ENCODE measurements at regions not wholly inside any gene's neighbourhood (a gene's known extent, or its start where the extent isn't known, plus 50 kb on each side); places are given as distances from the start of the nearest gene placed in this dataset.
"Not testable (repeated sequence)": the region's sequence is repeated elsewhere in the genome, so short reads cannot be mapped to it uniquely, and the experiment has no call there.

DNA sequence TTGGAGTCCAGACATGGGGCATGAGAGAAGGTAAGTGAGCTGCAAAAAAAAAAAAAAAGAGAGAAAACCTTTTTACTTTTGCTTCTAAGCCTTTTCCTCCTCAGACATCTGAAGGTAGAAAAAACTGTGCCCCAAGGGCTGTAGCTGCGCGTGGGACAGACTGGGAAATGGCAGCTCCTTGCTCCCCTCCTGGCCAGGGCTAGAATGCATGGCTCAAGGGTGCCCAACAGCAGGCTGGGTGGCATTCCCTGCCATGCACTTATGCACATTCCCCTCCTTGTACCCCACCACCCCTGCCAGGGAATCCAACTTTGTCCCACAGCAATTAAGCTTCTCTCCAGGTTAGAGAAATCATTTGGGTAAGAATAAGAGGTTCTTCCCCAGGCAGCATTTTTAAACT lies 421.2 kb downstream of the TRAM1L1 start:
- Histone ChIP-seq H3K36me3 (ENCODE audit: control insufficient read depth, insufficient read depth, low read length) (no peaks in the 10 kb centered on the region), H3K9me3 (ENCODE audit: control insufficient read depth, insufficient read depth, low read length) (no peaks in the 10 kb centered on the region)

DNA sequence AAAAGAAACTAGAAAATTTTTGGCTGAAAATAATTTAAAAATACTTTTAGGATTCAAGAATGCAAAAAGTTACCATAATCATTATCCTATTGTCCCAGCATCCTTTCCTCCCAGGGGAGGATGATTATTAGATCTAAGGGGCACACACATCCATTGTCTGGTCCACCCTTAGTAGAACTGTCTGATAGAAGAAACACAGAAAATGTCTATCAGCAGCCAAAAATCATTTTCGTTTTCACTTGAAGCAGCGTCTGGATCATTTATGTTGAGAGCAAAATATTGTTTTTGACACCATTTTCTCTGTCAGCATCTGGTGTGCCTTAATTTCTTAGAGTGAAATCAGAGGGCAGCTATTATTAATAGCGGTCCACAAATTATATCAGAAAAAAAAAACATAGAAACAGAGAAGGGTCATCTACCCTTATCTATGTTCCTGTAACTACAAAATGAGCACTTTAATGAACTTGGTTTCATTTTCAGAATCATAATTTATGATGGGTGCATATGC lies 446.3 kb downstream of the TRAM1L1 start:
- Histone ChIP-seq H3K4me1 (ENCODE audit: control insufficient read depth, insufficient read depth, low read length) (no peaks in the 10 kb centered on the region), H3K27me3 (ENCODE audit: control insufficient read depth, insufficient read depth, low read length) (no peaks in the 10 kb centered on the region), H3K4me3 (ENCODE audit: low read depth, low read length) (no peak overlapping the region), H3K36me3 (ENCODE audit: control insufficient read depth, insufficient read depth, low read length) (no peaks in the 10 kb centered on the region), H3K9ac (ENCODE audit: low read depth, low read length) (no peak overlapping the region), H3K9me3 (ENCODE audit: control insufficient read depth, insufficient read depth, low read length) (no peaks in the 10 kb centered on the region)

More for the DNA sequence above, 421.2 kb downstream of the TRAM1L1 start:
- Histone ChIP-seq H3K4me1 (ENCODE audit: control insufficient read depth, insufficient read depth, low read length) (no peaks in the 10 kb centered on the region), H3K27me3 (ENCODE audit: control insufficient read depth, insufficient read depth, low read length) (no peaks in the 10 kb centered on the region), H3K9ac (ENCODE audit: low read depth, low read length) (no peak overlapping the region), H3K4me3 (ENCODE audit: low read depth, low read length) (no peak overlapping the region)

DNA sequence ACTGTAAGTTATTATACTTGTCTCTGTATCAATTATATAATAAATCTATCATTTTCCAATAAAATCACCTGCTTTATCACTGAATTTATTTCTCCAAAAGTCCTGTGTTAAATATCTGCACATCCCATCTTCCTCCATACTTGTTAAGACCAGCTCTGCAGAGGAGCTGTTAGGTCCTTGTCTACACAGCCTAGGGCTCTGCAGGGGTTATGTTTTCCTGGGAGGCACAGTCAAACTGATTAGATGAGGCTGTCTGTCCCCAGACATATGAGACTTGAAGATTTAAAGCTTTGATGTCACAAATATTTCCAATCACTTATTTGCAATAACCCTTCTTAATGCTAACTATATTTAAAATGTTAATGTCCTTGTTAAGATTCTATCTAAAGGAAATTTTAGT lies 446.8 kb downstream of the TRAM1L1 start:
- H3K9ac ChIP-seq (ENCODE audit: low read depth, low read length), result no peak overlapping the region
- H3K9me3 ChIP-seq (ENCODE audit: control insufficient read depth, insufficient read depth, low read length), result no peaks in the 10 kb centered on the region

DNA sequence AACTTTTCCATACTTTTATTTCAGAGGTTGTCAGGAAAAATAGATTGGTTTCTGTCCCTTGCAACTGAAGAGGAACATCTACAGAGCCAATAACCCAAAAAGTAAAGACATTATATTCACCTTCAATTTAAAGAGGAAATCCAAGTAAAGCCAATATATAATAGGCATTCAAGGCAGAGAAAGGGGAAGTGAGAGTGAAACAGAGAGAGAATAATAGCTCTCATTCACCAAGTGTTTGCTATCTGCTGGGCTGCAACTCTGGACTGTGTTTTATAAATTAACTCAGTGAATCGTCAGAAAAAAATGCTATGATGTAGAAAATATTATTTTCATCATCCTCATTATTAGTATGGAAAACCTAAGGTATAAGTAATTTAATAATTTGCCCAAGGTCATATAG lies 448.5 kb downstream of the TRAM1L1 start:
- H3K4me1 ChIP-seq (ENCODE audit: control insufficient read depth, insufficient read depth, low read length), result no peaks in the 10 kb centered on the region
- no peaks in the 10 kb centered on the region for H3K27me3 ChIP-seq (ENCODE audit: control insufficient read depth, insufficient read depth, low read length)
- no peaks in the 10 kb centered on the region for H3K9me3 ChIP-seq (ENCODE audit: control insufficient read depth, insufficient read depth, low read length)
- no peaks in the 10 kb centered on the region for H3K36me3 ChIP-seq (ENCODE audit: control insufficient read depth, insufficient read depth, low read length)
- H3K4me3 ChIP-seq (ENCODE audit: low read depth, low read length), result no peak overlapping the region
- H3K9ac ChIP-seq (ENCODE audit: low read depth, low read length), result no peak overlapping the region

More for the DNA sequence above, 446.8 kb downstream of the TRAM1L1 start:
- H3K27me3 ChIP-seq (ENCODE audit: control insufficient read depth, insufficient read depth, low read length), result no peaks in the 10 kb centered on the region
- no peaks in the 10 kb centered on the region for H3K36me3 ChIP-seq (ENCODE audit: control insufficient read depth, insufficient read depth, low read length)
- H3K4me1 ChIP-seq (ENCODE audit: control insufficient read depth, insufficient read depth, low read length), result no peaks in the 10 kb centered on the region
- H3K4me3 ChIP-seq (ENCODE audit: low read depth, low read length), result no peak overlapping the region

DNA sequence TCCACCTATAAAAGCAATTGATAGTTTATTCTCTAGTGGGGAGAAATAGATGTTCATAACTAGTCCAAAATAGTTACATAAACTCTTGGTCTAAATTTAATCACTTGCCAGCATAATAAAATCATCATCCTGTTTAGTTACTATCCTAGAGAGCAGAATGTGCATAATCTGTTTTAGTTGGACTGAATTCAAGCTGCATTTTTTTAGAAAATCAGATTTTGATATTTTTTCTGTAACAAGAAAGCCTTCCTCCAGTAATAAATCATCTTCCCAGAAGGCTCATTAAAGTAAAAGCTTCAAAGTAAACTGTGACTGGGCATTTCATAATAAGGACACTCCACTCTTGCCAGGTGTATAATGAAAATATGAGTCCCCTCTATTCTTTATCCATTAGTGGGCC lies 453.1 kb downstream of the TRAM1L1 start:
- H3K4me3 ChIP-seq (ENCODE audit: low read depth, low read length), result no peak overlapping the region
- H3K27me3 ChIP-seq (ENCODE audit: control insufficient read depth, insufficient read depth, low read length), result no peaks in the 10 kb centered on the region
- H3K9me3 ChIP-seq (ENCODE audit: control insufficient read depth, insufficient read depth, low read length), result no peaks in the 10 kb centered on the region
- no peak overlapping the region for H3K9ac ChIP-seq (ENCODE audit: low read depth, low read length)
- no peaks in the 10 kb centered on the region for H3K4me1 ChIP-seq (ENCODE audit: control insufficient read depth, insufficient read depth, low read length)
- no peaks in the 10 kb centered on the region for H3K36me3 ChIP-seq (ENCODE audit: control insufficient read depth, insufficient read depth, low read length)

DNA sequence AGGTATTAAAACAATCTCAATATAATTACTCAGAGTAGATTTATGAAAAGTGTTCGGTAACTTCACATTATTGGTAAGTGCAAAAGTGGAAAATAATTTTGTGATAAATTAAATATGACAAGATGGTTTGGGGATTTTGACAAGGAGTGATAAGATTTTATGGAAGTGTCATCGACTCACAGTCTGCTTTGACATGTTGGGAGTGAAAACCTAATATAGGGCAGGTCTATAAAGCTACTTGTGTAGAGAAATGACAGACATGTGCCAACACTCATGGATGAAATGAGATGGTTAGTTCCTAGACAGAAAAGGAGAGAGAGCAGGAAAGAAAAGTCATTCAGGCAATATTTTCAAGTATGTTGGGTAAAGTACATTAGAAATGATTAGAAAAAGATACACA lies 456.8 kb downstream of the TRAM1L1 start:
- Histone ChIP-seq H3K4me3 (ENCODE audit: low read depth, low read length) (no peak overlapping the region), H3K36me3 (ENCODE audit: control insufficient read depth, insufficient read depth, low read length) (no peaks in the 10 kb centered on the region), H3K4me1 (ENCODE audit: control insufficient read depth, insufficient read depth, low read length) (no peaks in the 10 kb centered on the region), H3K9ac (ENCODE audit: low read depth, low read length) (no peak overlapping the region), H3K27me3 (ENCODE audit: control insufficient read depth, insufficient read depth, low read length) (no peaks in the 10 kb centered on the region), H3K9me3 (ENCODE audit: control insufficient read depth, insufficient read depth, low read length) (no peaks in the 10 kb centered on the region)

DNA sequence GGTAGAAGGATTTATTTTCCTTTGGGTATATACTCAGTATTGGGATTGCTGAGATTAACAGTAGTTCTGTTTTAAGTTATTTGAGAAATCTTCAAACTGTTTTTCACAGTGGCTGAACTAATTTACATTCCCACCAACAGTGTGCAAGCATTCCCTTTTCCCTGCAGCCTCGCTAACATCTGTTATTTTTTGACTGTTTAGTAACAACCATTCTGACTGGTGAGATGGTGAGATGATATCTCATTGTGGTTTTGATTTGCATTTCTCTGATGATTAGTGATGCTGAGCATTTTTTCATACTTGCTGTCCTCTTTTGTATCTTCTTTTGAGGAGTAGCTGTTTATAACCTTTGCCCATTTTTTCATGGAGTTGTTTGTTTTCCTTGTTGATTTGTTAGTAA lies 457.8 kb downstream of the TRAM1L1 start:
- H3K36me3 ChIP-seq (ENCODE audit: control insufficient read depth, insufficient read depth, low read length), result no peaks in the 10 kb centered on the region
- H3K9ac ChIP-seq (ENCODE audit: low read depth, low read length), result no peak overlapping the region
- H3K4me3 ChIP-seq (ENCODE audit: low read depth, low read length), result no peak overlapping the region

DNA sequence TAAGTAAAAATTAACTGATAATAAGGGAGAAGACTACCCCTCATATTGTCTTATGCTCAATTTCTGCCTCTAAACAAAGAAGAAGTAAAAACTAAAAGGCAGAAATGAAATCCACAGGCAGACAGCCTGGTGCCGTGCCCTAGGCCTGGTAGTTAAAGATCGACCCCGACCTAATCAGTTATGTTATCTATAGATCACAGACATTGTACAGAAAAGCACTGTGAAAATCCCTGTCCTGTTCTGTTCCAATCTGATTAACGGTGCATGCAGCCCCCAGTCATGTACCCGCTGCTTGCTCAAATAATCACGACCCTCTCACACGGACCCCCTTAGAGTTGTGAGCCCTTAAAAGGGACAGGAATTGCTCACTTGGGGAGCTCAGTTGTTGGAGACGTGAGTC lies 465.9 kb downstream of the TRAM1L1 start:
- H3K9ac ChIP-seq (ENCODE audit: low read depth, low read length); H3K4me1 ChIP-seq (ENCODE audit: control insufficient read depth, insufficient read depth, low read length); H3K4me3 ChIP-seq (ENCODE audit: low read depth, low read length); H3K9me3 ChIP-seq (ENCODE audit: control insufficient read depth, insufficient read depth, low read length); H3K27me3 ChIP-seq (ENCODE audit: control insufficient read depth, insufficient read depth, low read length); H3K36me3 ChIP-seq (ENCODE audit: control insufficient read depth, insufficient read depth, low read length): not testable (repeated sequence)

More for the DNA sequence above, 457.8 kb downstream of the TRAM1L1 start:
- Histone ChIP-seq H3K9me3 (ENCODE audit: control insufficient read depth, insufficient read depth, low read length) (no peaks in the 10 kb centered on the region), H3K27me3 (ENCODE audit: control insufficient read depth, insufficient read depth, low read length) (no peaks in the 10 kb centered on the region), H3K4me1 (ENCODE audit: control insufficient read depth, insufficient read depth, low read length) (no peaks in the 10 kb centered on the region)

DNA sequence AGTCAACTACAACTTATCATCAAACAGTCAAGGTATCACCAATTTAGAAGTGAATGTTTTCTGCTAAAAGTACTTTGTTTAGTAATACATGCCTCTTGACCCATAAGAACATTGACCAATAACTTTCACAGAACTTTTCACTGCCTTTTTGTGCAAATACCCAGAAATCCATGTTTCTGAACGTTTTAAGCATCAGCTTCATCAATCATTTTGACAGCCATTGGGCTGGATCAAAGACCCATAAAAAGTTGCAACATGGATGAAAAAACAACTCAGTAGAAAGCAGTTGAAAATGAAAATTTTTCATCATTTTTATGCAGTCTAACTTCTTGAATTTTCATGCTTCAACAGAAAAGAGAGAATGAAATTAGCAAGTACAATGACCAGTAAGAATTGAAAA lies 466.7 kb downstream of the TRAM1L1 start:
- Histone ChIP-seq H3K9me3 (ENCODE audit: control insufficient read depth, insufficient read depth, low read length) (no peaks in the 10 kb centered on the region), H3K4me1 (ENCODE audit: control insufficient read depth, insufficient read depth, low read length) (no peaks in the 10 kb centered on the region), H3K4me3 (ENCODE audit: low read depth, low read length) (no peak overlapping the region), H3K27me3 (ENCODE audit: control insufficient read depth, insufficient read depth, low read length) (no peaks in the 10 kb centered on the region), H3K36me3 (ENCODE audit: control insufficient read depth, insufficient read depth, low read length) (no peaks in the 10 kb centered on the region), H3K9ac (ENCODE audit: low read depth, low read length) (no peak overlapping the region)

DNA sequence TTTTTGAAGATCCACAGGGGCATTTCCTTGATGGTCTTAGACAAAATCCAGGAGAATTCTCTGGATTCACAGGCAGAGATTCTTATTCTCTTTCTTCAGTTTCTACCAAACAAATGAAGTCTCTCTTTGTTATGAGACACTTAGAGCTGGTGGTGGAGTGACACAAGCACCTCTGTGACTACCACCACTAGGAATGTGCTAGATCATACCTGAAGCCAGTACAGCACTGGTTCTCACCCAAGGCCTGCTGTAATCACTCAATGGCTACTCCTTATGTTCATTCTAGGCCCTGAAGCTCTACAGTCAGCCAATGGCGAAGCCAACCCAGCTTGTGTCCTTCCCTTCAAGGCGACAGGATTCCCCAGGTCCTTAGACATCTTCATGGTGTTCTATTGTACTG lies 482.3 kb downstream of the TRAM1L1 start:
- no peaks in the 10 kb centered on the region for H3K36me3 ChIP-seq (ENCODE audit: control insufficient read depth, insufficient read depth, low read length)
- H3K4me1 ChIP-seq (ENCODE audit: control insufficient read depth, insufficient read depth, low read length), result no peaks in the 10 kb centered on the region
- no peak overlapping the region for H3K4me3 ChIP-seq (ENCODE audit: low read depth, low read length)
- no peaks in the 10 kb centered on the region for H3K9me3 ChIP-seq (ENCODE audit: control insufficient read depth, insufficient read depth, low read length)
- H3K9ac ChIP-seq (ENCODE audit: low read depth, low read length), result no peak overlapping the region
- no peaks in the 10 kb centered on the region for H3K27me3 ChIP-seq (ENCODE audit: control insufficient read depth, insufficient read depth, low read length)

DNA sequence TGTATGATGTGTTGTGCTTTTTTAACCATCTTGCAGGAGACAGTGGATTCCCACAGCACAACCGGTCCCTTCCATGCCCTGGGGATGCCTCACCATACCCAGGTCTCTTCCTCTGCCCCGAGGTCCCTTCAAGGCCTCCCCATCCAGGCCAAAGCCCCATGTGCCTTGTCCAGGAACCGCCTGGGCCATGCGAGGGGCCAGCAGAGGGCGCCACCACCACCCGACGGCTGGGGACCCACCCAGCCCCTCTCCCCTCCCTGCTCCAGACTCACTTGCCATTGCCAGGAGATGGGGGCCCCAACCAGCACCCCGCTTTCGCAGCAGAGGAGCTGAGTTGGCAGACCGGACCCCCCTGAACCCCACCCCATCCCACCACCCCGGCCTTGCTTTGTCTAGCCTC lies 485.5 kb downstream of the TRAM1L1 start:
- Histone ChIP-seq H3K36me3 (ENCODE audit: control insufficient read depth, insufficient read depth, low read length) (no peaks in the 10 kb centered on the region), H3K9me3 (ENCODE audit: control insufficient read depth, insufficient read depth, low read length) (no peaks in the 10 kb centered on the region), H3K9ac (ENCODE audit: low read depth, low read length) (no peak overlapping the region), H3K4me3 (ENCODE audit: low read depth, low read length) (no peak overlapping the region), H3K27me3 (ENCODE audit: control insufficient read depth, insufficient read depth, low read length) (no peaks in the 10 kb centered on the region), H3K4me1 (ENCODE audit: control insufficient read depth, insufficient read depth, low read length) (no peaks in the 10 kb centered on the region)

DNA sequence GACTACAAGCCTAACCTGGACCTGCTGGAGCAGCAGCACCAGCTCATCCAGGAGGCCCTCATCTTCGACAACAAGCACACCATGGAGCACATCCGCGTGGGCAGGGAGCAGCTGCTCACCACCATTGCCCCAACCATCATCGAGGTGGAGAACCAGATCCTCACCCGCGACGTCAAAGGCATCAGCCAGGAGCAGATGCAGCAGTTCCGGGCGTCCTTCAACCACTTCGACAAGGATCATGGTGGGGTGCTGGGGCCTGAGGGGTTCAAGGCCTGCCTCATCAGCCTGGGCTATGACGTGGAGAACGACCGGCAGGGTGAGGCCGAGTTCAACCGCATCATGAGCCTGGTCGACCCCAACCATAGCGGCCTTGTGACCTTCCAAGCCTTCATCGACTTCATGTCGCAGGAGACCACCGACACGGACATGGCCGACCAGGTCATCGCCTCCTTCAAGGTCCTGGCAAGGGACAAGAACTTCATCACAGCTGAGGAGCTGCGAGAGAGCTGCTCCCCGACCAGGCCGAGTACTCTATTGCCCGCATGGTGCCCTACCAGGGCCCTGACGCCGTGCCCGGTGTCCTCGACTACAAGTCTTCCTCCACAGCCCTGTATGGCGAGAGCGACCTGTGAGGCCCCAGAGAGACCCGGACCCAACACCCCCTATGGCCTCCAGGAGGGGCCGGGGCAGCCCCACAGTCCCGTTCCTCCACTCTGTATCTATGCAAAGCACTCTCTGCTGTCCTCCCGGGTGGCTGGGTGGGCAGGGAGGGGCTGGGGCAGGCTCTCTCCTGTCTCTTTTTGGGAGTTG lies 486.2 kb downstream of the TRAM1L1 start:
- H3K9me3 ChIP-seq (ENCODE audit: control insufficient read depth, insufficient read depth, low read length), result no peaks in the 10 kb centered on the region
- no peak overlapping the region for H3K4me3 ChIP-seq (ENCODE audit: low read depth, low read length)
- no peaks in the 10 kb centered on the region for H3K27me3 ChIP-seq (ENCODE audit: control insufficient read depth, insufficient read depth, low read length)
- H3K9ac ChIP-seq (ENCODE audit: low read depth, low read length), result no peak overlapping the region
- no peaks in the 10 kb centered on the region for H3K36me3 ChIP-seq (ENCODE audit: control insufficient read depth, insufficient read depth, low read length)
- no peaks in the 10 kb centered on the region for H3K4me1 ChIP-seq (ENCODE audit: control insufficient read depth, insufficient read depth, low read length)

Measured in iPS-15b (cell line).